GM12878 (cell line): ENCODE measurements at regions not wholly inside any gene's neighbourhood (a gene's known extent, or its start where the extent isn't known, plus 50 kb on each side); places are given as distances from the start of the nearest gene placed in this dataset.

ENCODE experiments used
- ATAC-seq: fragments of 200-7000 bp; cut with Tn5 transposase; 3 replicates; pipeline ENCODE4 v1.9.1; 2020; ENCODE audit warnings: mild to moderate bottlenecking, moderate library complexity
- BruUV-seq: library from RNA; stranded (reverse); fragments of 400-500 nt; replicated peaks from 2 replicates; lab custom pipeline; 2021; lab: Mats Ljungman, UMichigan
- CTCF ChIA-PET: fragments of 300-600 bp; sonication (Branson Sonifier 250); formaldehyde crosslinking; extraction: SDS; loops from one replicate; lab custom pipeline; 2021; ENCODE audit warnings: inconsistent platforms; lab: Yijun Ruan, JAX
- POLR2A ChIA-PET: fragments of 350-600 bp; formaldehyde crosslinking; extraction: SDS; loops from one replicate; lab custom pipeline; 2021; ENCODE audit warnings: inconsistent platforms; lab: Charles Lee
- RAD21 ChIA-PET: fragments of 300-600 bp; sonication (Branson Sonifier 250); formaldehyde crosslinking; loops from one replicate; lab custom pipeline; 2023; ENCODE audit warnings: antibody characterized with exemption; ENCODE audit not compliant: unreplicated experiment; lab: Charles Lee
- SMC1A ChIA-PET: fragments of 300-600 bp; sonication (Branson Sonifier 250); formaldehyde crosslinking; loops from one replicate; lab custom pipeline; 2023; ENCODE audit not compliant: unreplicated experiment, uncharacterized antibody; lab: Charles Lee
- DNase-seq: peaks from one replicate; pipeline ENCODE4 v3.0.0-alpha.2; 2011; ENCODE audit warnings: low read depth, low spot score
- FAIRE-seq: peaks from 3 replicates; lab custom pipeline; 2011; peaks lifted over from hg19 to GRCh38; lab: Jason Lieb, UNC
- H2AFZ ChIP-seq: 2 replicates; pipeline ENCODE4 v1.6.0; 2011; ENCODE audit warnings: low read depth, low read length, control low read depth; ENCODE audit not compliant: control insufficient read depth
- H3K27ac ChIP-seq: 2 replicates; pipeline ENCODE4 v1.5.1; 2011; ENCODE audit warnings: control low read depth; ENCODE audit not compliant: control insufficient read depth, insufficient read depth
- H3K27me3 ChIP-seq, 2 experiments: replicated peaks in 1 of 2; 2 replicates each; pipeline versions ENCODE4 v1.6.0 to v1.6.1; 2011; ENCODE audit warnings: low read length in 1 of 2; ENCODE audit not compliant: control insufficient read depth in 2 of 2, insufficient read depth in 2 of 2
- H3K36me3 ChIP-seq, 2 experiments: 2 replicates each; pipeline ENCODE4 v1.5.1; 2011; ENCODE audit warnings: low read length in 1 of 2; ENCODE audit not compliant: control insufficient read depth in 2 of 2, insufficient read depth in 2 of 2
- H3K4me1 ChIP-seq: 2 replicates; pipeline ENCODE4 v1.6.1; 2011; ENCODE audit warnings: mild to moderate bottlenecking, low read length, moderate library complexity, mixed read lengths; ENCODE audit not compliant: control insufficient read depth, insufficient read depth
- H3K4me2 ChIP-seq: 2 replicates; pipeline ENCODE4 v1.6.0; 2011; ENCODE audit warnings: control low read depth; ENCODE audit not compliant: control insufficient read depth, insufficient read depth
- H3K4me3 ChIP-seq: fragments of 200-600 bp; sonication (generic); 2 replicates; pipeline ENCODE4 v1.5.1; 2016
- H3K79me2 ChIP-seq: 2 replicates; pipeline ENCODE4 v1.6.0; 2011; ENCODE audit warnings: low read length; ENCODE audit not compliant: control insufficient read depth, insufficient read depth
- H3K9ac ChIP-seq: 2 replicates; pipeline ENCODE4 v1.8.0; 2011; ENCODE audit warnings: low read length, control low read depth, mixed read lengths; ENCODE audit not compliant: control insufficient read depth, insufficient read depth
- H3K9me3 ChIP-seq: replicated peaks from 3 replicates; pipeline ENCODE4 v1.5.1; 2011; ENCODE audit warnings: mild to moderate bottlenecking, low read length; ENCODE audit not compliant: control insufficient read depth, insufficient read depth
- H4K20me1 ChIP-seq: 2 replicates; pipeline ENCODE4 v1.6.0; 2011; ENCODE audit not compliant: control insufficient read depth, insufficient read depth
- ASH2L ChIP-seq: fragments of 300-600, 200-600 bp; sonication (generic); IDR thresholded peaks from 2 replicates; pipeline ENCODE4 v1.6.1; 2017; ENCODE audit warnings: low read depth, mild to moderate bottlenecking, borderline replicate concordance
- BACH1 ChIP-seq: fragments of 450-650 bp; IDR thresholded peaks from 2 replicates; pipeline ENCODE4 v1.6.1; 2017; ENCODE audit warnings: mild to moderate bottlenecking, borderline replicate concordance
- ESRRA ChIP-seq: IDR thresholded peaks from 2 replicates; pipeline ENCODE4 v1.6.1; 2012; ENCODE audit warnings: mild to moderate bottlenecking, low read length, improper control_type of control experiment
- HDGF ChIP-seq: fragments of 450-650 bp; IDR thresholded peaks from 2 replicates; pipeline ENCODE4 v1.6.1; 2016; ENCODE audit warnings: antibody characterized with exemption
- MXI1 ChIP-seq: fragments of 150-350 bp; IDR thresholded peaks from 2 replicates; pipeline ENCODE4 v1.6.1; 2011; ENCODE audit warnings: low read depth, mild to moderate bottlenecking, inconsistent platforms, low read length, improper control_type of control experiment
- NFIC ChIP-seq: IDR thresholded peaks from 2 replicates; pipeline ENCODE4 v1.6.1; 2012; ENCODE audit warnings: low read depth, mild to moderate bottlenecking, inconsistent platforms, low read length, moderate library complexity
- POLR2AphosphoS5 ChIP-seq: IDR thresholded peaks from 2 replicates; pipeline ENCODE4 v1.6.1; 2011; ENCODE audit warnings: mild to moderate bottlenecking, low read length, inconsistent platforms
- RCOR1 ChIP-seq: conservative IDR thresholded peaks from 2 replicates; pipeline ENCODE4 v1.6.1; 2012; ENCODE audit warnings: low read depth, low read length, improper control_type of control experiment
- SMARCA5 ChIP-seq: fragments of 450-650 bp; IDR thresholded peaks from 2 replicates; pipeline ENCODE4 v1.6.1; 2017; ENCODE audit warnings: mild to moderate bottlenecking
- SUPT20H ChIP-seq: IDR thresholded peaks from 2 replicates; pipeline ENCODE4 v1.6.1; 2011; ENCODE audit warnings: low read depth, mild to moderate bottlenecking, low read length, moderate library complexity, borderline replicate concordance; ENCODE audit not compliant: control insufficient read depth
- TBL1XR1 ChIP-seq: IDR thresholded peaks from 2 replicates; pipeline ENCODE4 v1.6.1; 2012; ENCODE audit warnings: low read depth, low read length, improper control_type of control experiment
- ZBED1 ChIP-seq: IDR thresholded peaks from 2 replicates; pipeline ENCODE4 v1.6.1; 2016; ENCODE audit warnings: borderline replicate concordance
- ZNF24 ChIP-seq: fragments of 450-650 bp; IDR thresholded peaks from 2 replicates; pipeline ENCODE4 v1.6.1; 2017; ENCODE audit warnings: antibody characterized with exemption, mild to moderate bottlenecking
- in situ Hi-C: fragments of 300-500 bp; cut with MboI; formaldehyde crosslinking; loops from 9 replicates; pipeline ENCODE4 v1.14.3; 2018; ENCODE audit warnings: mixed read lengths
- intact Hi-C: fragments of 100-400 bp; cut with micrococcal nuclease; formaldehyde crosslinking; loops from one replicate; pipeline ENCODE4 v1.14.2; 2022; ENCODE audit not compliant: unreplicated experiment
- TF ChIP-seq, protein P1 (sequence below), 3 experiments: IDR thresholded peaks in 2 of 3; conservative IDR thresholded peaks in 1 of 3; 2 replicates each; pipeline ENCODE4 v1.5.1; 2011; ENCODE audit warnings: low read depth in 3 of 3, low read length in 3 of 3, mild to moderate bottlenecking in 3 of 3, control low read depth in 2 of 3, moderate library complexity in 2 of 3, inconsistent platforms in 1 of 3, mixed read lengths in 1 of 3; ENCODE audit not compliant: control insufficient read depth in 2 of 3, insufficient read depth in 1 of 3; ENCODE audit errors: extremely low read depth in 1 of 3
- TF ChIP-seq, protein P2 (sequence below): fragments of 150-350 bp; IDR thresholded peaks from 2 replicates; pipeline ENCODE4 v1.6.1; 2014; ENCODE audit warnings: mild to moderate bottlenecking, low read depth, low read length
- TF ChIP-seq, protein P3 (sequence below): fragments of 450-650 bp; IDR thresholded peaks from 2 replicates; pipeline ENCODE4 v1.6.1; 2017; ENCODE audit warnings: mild to moderate bottlenecking, moderate library complexity

DNA sequence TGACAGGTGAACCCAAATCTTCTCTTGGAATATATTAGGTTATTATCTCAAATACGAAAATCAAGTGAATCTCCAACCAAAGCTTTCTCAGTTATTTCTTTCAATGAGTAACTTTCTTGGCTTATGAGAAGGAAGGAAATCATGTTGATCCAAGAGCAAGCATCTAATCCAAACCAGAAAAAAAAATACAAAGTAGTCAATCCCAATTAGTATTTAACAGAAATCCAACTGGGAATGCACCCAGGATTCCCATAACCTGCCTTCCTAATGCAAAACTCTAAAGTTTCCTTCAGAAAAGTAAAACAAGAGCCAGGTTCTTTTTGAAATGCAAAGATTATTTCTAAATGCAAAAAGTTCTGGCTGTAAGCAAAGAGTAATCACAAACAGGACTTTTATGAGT, 289.3 kb downstream of the SHOX2 start (continued):
- TF ChIP-seq RCOR1 (no peak), POLR2AphosphoS5 (no peak), SMARCA5 (no peak), ZNF24 (no peak), NFIC (no peak), MXI1 (no peak), ESRRA (no peak), HDGF (no peak)
- TF ChIP-seq, protein P1, sequence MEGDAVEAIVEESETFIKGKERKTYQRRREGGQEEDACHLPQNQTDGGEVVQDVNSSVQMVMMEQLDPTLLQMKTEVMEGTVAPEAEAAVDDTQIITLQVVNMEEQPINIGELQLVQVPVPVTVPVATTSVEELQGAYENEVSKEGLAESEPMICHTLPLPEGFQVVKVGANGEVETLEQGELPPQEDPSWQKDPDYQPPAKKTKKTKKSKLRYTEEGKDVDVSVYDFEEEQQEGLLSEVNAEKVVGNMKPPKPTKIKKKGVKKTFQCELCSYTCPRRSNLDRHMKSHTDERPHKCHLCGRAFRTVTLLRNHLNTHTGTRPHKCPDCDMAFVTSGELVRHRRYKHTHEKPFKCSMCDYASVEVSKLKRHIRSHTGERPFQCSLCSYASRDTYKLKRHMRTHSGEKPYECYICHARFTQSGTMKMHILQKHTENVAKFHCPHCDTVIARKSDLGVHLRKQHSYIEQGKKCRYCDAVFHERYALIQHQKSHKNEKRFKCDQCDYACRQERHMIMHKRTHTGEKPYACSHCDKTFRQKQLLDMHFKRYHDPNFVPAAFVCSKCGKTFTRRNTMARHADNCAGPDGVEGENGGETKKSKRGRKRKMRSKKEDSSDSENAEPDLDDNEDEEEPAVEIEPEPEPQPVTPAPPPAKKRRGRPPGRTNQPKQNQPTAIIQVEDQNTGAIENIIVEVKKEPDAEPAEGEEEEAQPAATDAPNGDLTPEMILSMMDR (IDR thresholded peaks at IDR 0.05 in 2 of 3, conservative IDR thresholded peaks at IDR 0.05 in 1 of 3; ENCODE audit: control insufficient read depth in 2 of 3, extremely low read depth in 1 of 3, insufficient read depth in 1 of 3, low read depth in 3 of 3, low read length in 3 of 3): no peak
- TF ChIP-seq, protein P2, sequence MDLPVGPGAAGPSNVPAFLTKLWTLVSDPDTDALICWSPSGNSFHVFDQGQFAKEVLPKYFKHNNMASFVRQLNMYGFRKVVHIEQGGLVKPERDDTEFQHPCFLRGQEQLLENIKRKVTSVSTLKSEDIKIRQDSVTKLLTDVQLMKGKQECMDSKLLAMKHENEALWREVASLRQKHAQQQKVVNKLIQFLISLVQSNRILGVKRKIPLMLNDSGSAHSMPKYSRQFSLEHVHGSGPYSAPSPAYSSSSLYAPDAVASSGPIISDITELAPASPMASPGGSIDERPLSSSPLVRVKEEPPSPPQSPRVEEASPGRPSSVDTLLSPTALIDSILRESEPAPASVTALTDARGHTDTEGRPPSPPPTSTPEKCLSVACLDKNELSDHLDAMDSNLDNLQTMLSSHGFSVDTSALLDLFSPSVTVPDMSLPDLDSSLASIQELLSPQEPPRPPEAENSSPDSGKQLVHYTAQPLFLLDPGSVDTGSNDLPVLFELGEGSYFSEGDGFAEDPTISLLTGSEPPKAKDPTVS: no peak

DNA sequence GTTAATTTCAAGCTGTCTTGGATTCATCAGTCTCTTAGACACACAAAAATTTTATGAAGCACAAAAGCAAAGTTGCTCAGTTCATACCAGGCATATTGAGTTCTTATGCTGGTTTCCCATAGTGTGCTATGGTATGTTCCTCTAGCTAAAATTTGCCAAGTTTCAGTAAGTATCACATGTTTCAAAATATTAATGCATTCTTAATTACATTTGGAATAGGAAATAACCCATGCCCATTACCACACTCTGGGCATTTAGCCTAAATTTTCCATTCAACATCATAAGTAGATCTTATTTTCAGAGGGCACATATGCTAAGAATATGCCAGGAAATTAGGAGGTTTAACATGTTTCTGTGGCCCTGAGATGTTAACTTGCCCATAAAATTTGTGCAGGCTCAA, 289.9 kb downstream of the SHOX2 start:
- TF ChIP-seq SUPT20H (no peak), ASH2L (no peak), TBL1XR1 (no peak), BACH1 (no peak), ZBED1 (no peak)
- TF ChIP-seq, protein P3, sequence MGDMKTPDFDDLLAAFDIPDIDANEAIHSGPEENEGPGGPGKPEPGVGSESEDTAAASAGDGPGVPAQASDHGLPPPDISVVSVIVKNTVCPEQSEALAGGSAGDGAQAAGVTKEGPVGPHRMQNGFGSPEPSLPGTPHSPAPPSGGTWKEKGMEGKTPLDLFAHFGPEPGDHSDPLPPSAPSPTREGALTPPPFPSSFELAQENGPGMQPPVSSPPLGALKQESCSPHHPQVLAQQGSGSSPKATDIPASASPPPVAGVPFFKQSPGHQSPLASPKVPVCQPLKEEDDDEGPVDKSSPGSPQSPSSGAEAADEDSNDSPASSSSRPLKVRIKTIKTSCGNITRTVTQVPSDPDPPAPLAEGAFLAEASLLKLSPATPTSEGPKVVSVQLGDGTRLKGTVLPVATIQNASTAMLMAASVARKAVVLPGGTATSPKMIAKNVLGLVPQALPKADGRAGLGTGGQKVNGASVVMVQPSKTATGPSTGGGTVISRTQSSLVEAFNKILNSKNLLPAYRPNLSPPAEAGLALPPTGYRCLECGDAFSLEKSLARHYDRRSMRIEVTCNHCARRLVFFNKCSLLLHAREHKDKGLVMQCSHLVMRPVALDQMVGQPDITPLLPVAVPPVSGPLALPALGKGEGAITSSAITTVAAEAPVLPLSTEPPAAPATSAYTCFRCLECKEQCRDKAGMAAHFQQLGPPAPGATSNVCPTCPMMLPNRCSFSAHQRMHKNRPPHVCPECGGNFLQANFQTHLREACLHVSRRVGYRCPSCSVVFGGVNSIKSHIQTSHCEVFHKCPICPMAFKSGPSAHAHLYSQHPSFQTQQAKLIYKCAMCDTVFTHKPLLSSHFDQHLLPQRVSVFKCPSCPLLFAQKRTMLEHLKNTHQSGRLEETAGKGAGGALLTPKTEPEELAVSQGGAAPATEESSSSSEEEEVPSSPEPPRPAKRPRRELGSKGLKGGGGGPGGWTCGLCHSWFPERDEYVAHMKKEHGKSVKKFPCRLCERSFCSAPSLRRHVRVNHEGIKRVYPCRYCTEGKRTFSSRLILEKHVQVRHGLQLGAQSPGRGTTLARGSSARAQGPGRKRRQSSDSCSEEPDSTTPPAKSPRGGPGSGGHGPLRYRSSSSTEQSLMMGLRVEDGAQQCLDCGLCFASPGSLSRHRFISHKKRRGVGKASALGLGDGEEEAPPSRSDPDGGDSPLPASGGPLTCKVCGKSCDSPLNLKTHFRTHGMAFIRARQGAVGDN: no peak

More for the DNA sequence above, 289.9 kb downstream of the SHOX2 start:
- H3K4me1 ChIP-seq: no peaks in the 10 kb centered on the region
- intact Hi-C loops: no loop called here
- no peak overlapping the region for H3K4me2 ChIP-seq
- no peaks in the 10 kb centered on the region for H3K9me3 ChIP-seq
- no peaks in the 10 kb centered on the region for H3K79me2 ChIP-seq
- ChIA-PET SMC1A (no interaction called here), POLR2A (no interaction called here), RAD21 (no interaction called here), CTCF (no interaction called here)
- no peak for DNase-seq
- no peak overlapping the region for H3K4me3 ChIP-seq
- ATAC-seq: no peak
- no peak overlapping the region for H3K9ac ChIP-seq
- FAIRE-seq: no peak
- no peaks in the 10 kb centered on the region for H3K27me3 ChIP-seq
- H3K36me3 ChIP-seq: no peaks in the 10 kb centered on the region
- H2AFZ ChIP-seq: no peak overlapping the region
- no peak overlapping the region for H3K27ac ChIP-seq
- in situ Hi-C loops: no loop called here
- no peaks in the 10 kb centered on the region for H4K20me1 ChIP-seq
- no TSS peak for BruUV-seq
